Panc1 (cell line): ENCODE measurements at regions not wholly inside any gene's neighbourhood (a gene's known extent, or its start where the extent isn't known, plus 50 kb on each side); places are given as distances from the start of the nearest gene placed in this dataset.

Experiments used
- ATAC-seq: fragments of 200-7000 bp; cut with Tn5 transposase; 2 replicates; pipeline ENCODE4 v1.9.1; 2020; ENCODE audit warnings: mild to moderate bottlenecking, moderate library complexity
- BruUV-seq: library from RNA; stranded (reverse); fragments of 400-500 nt; replicated peaks from 2 replicates; lab custom pipeline; 2021; lab: Mats Ljungman, UMichigan
- CTCF ChIA-PET: fragments of 300-600 bp; sonication (Branson Sonifier 250); formaldehyde crosslinking; loops from one replicate; lab custom pipeline; 2022; ENCODE audit warnings: antibody characterized with exemption; lab: Charles Lee
- POLR2A ChIA-PET: fragments of 300-600 bp; sonication (Branson Sonifier 250); formaldehyde crosslinking; loops from one replicate; lab custom pipeline; 2022; ENCODE audit warnings: antibody characterized with exemption; lab: Charles Lee
- DNase-seq: peaks from one replicate; pipeline ENCODE4 v3.0.0-alpha.2; 2010; ENCODE audit warnings: low read depth, low spot score
- H3K27ac ChIP-seq: 2 replicates; pipeline ENCODE4 v1.5.1; 2011; ENCODE audit warnings: mild to moderate bottlenecking, low read length, inconsistent platforms
- H3K27me3 ChIP-seq: fragments of 200-500 bp; sonication (Bioruptor generic); 2 replicates; pipeline ENCODE4 v1.6.0; 2014; ENCODE audit warnings: low read length, inconsistent platforms; ENCODE audit not compliant: control insufficient read depth, insufficient read depth
- H3K36me3 ChIP-seq: fragments of 200-500 bp; sonication (Bioruptor generic); 2 replicates; pipeline ENCODE4 v1.5.1; 2014; ENCODE audit warnings: inconsistent platforms, mild to moderate bottlenecking, low read length, moderate library complexity; ENCODE audit not compliant: control insufficient read depth, insufficient read depth
- H3K4me1 ChIP-seq: 2 replicates; pipeline ENCODE4 v1.5.1; 2011; ENCODE audit warnings: inconsistent platforms, mild to moderate bottlenecking, low read length, moderate library complexity; ENCODE audit not compliant: control insufficient read depth, insufficient read depth
- H3K4me3 ChIP-seq, 2 experiments: 2 replicates each; pipeline ENCODE4 v1.5.1; 2011 to 2012; ENCODE audit warnings: low read depth in 2 of 2, low read length in 2 of 2, mild to moderate bottlenecking in 2 of 2, inconsistent platforms in 1 of 2, moderate library complexity in 1 of 2
- H3K9me3 ChIP-seq: fragments of 200-500 bp; sonication (Bioruptor generic); 2 replicates; pipeline ENCODE4 v1.5.1; 2014; ENCODE audit warnings: low read depth, mild to moderate bottlenecking, inconsistent platforms, low read length, moderate library complexity; ENCODE audit not compliant: control insufficient read depth, insufficient read depth
- POLR2AphosphoS5 ChIP-seq: IDR thresholded peaks from 2 replicates; pipeline ENCODE4 v1.6.1; 2012; ENCODE audit warnings: mild to moderate bottlenecking, low read depth, low read length, moderate library complexity
- REST ChIP-seq, 2 experiments: IDR thresholded peaks; 2 replicates each; pipeline ENCODE4 v1.6.1; 2011 to 2012; ENCODE audit warnings: low read depth in 2 of 2, control low read depth in 1 of 2, low read length in 1 of 2, mild to moderate bottlenecking in 1 of 2, moderate library complexity in 1 of 2; ENCODE audit not compliant: insufficient read depth in 1 of 2
- SIN3A ChIP-seq: IDR thresholded peaks from 2 replicates; pipeline ENCODE4 v1.6.1; 2012; ENCODE audit warnings: low read depth, mild to moderate bottlenecking, low read length, moderate library complexity, borderline replicate concordance; ENCODE audit not compliant: insufficient read depth
- TCF7L2 ChIP-seq: IDR thresholded peaks from 2 replicates; pipeline ENCODE4 v1.6.1; 2011; ENCODE audit warnings: mild to moderate bottlenecking, low read depth, low read length, inconsistent platforms
- in situ Hi-C: cut with HindIII; loops from 2 replicates; pipeline ENCODE4 v1.10.0; 2016; ENCODE audit warnings: low sequenced_read_pairs, low pct_unique_long_range_greater_than_20kb
- intact Hi-C: fragments of 100-400 bp; cut with micrococcal nuclease; formaldehyde crosslinking; loops from one replicate; pipeline ENCODE4 v1.10.0; 2022; ENCODE audit not compliant: unreplicated experiment
- TF ChIP-seq, protein P1 (sequence below): fragments of 450-650 bp; IDR thresholded peaks from 2 replicates; pipeline ENCODE4 v1.5.1; 2017; ENCODE audit warnings: mild to moderate bottlenecking

GRCh38 chr6:148107911-148108310 is 234.7 kb upstream of the SASH1 start:
- TF ChIP-seq REST (IDR thresholded peaks at IDR 0.05; ENCODE audit: insufficient read depth in 1 of 2, low read depth in 2 of 2, low read length in 1 of 2) (no peak), SIN3A (no peak), TCF7L2 (no peak), POLR2AphosphoS5 (no peak)
- TF ChIP-seq, protein P1, sequence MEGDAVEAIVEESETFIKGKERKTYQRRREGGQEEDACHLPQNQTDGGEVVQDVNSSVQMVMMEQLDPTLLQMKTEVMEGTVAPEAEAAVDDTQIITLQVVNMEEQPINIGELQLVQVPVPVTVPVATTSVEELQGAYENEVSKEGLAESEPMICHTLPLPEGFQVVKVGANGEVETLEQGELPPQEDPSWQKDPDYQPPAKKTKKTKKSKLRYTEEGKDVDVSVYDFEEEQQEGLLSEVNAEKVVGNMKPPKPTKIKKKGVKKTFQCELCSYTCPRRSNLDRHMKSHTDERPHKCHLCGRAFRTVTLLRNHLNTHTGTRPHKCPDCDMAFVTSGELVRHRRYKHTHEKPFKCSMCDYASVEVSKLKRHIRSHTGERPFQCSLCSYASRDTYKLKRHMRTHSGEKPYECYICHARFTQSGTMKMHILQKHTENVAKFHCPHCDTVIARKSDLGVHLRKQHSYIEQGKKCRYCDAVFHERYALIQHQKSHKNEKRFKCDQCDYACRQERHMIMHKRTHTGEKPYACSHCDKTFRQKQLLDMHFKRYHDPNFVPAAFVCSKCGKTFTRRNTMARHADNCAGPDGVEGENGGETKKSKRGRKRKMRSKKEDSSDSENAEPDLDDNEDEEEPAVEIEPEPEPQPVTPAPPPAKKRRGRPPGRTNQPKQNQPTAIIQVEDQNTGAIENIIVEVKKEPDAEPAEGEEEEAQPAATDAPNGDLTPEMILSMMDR, result no peak
- no peaks in the 10 kb centered on the region for H3K4me1 ChIP-seq
- H3K4me3 ChIP-seq, result no peak overlapping the region
- H3K9me3 ChIP-seq, result no peaks in the 10 kb centered on the region
- ATAC-seq (no peak), DNase-seq (no peak)
- POLR2A ChIA-PET, result no interaction called here
- in situ Hi-C loops (no loop called here), intact Hi-C loops (no loop called here)
- H3K27me3 ChIP-seq, result no peaks in the 10 kb centered on the region
- H3K27ac ChIP-seq, result no peak overlapping the region
- CTCF ChIA-PET, result no interaction called here
- no TSS peak for BruUV-seq
- H3K36me3 ChIP-seq, result no peaks in the 10 kb centered on the region

- H3K36me3 ChIP-seq, result no peaks in the 10 kb centered on the region
- in situ Hi-C loops (no loop called here), intact Hi-C loops (no loop called here)
- no peaks in the 10 kb centered on the region for H3K4me1 ChIP-seq
- no peak overlapping the region for H3K27ac ChIP-seq
- DNase-seq, result no peak
- no peak for ATAC-seq
- H3K4me3 ChIP-seq, result no peak overlapping the region
- no TSS peak for BruUV-seq
- no peaks in the 10 kb centered on the region for H3K9me3 ChIP-seq
- no peak for TF ChIP-seq SIN3A
- TF ChIP-seq TCF7L2, result no peak
- TF ChIP-seq, protein P1, result no peak
- no peak for TF ChIP-seq POLR2AphosphoS5
- TF ChIP-seq REST (IDR thresholded peaks at IDR 0.05; ENCODE audit: insufficient read depth in 1 of 2, low read depth in 2 of 2, low read length in 1 of 2), result no peak
- no peaks in the 10 kb centered on the region for H3K27me3 ChIP-seq
- POLR2A ChIA-PET, result no interaction called here
- CTCF ChIA-PET, result no interaction called here
These were observed 232.9 kb upstream of the SASH1 start for GRCh38 chr6:148109732-148110131.
